ENCODE measurements at regions not wholly inside any gene's neighbourhood (a gene's known extent, or its start where the extent isn't known, plus 50 kb on each side); places are given as distances from the start of the nearest gene placed in this dataset.
"Not testable (repeated sequence)": the region's sequence is repeated elsewhere in the genome, so short reads cannot be mapped to it uniquely, and the experiment has no call there.

DNA sequence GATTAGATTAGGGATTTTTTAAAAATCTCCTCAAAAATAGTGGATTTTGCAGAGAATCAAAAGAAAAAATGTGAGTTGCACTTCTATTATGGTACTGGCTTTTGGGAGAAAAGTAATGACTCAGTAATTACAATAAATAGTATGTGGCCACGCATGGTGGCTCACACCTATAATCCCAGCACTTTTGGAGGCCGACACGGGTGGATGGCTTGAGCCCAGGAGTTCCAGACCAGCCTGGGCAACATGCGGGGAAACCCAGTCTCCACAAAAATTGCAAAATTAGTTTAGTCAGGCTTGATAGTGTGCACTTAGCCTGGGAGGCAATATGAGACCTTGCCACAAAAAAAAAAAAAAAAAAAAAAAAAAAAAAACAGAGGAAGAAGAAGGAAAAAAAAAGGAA, 1098.2 kb downstream of the ZPLD1 start:
- Mint-ChIP-seq H3K36me3 (no peaks in the 10 kb centered on the region), H3K9me3 (peaks cover 8 to 11% of the 10 kb centered on the region in 2 donors), H3K27ac (no peak overlapping the region)
- ATAC-seq: no peak
- DNase-seq (ENCODE audit: low spot score in 2 of 2): no peak

DNA sequence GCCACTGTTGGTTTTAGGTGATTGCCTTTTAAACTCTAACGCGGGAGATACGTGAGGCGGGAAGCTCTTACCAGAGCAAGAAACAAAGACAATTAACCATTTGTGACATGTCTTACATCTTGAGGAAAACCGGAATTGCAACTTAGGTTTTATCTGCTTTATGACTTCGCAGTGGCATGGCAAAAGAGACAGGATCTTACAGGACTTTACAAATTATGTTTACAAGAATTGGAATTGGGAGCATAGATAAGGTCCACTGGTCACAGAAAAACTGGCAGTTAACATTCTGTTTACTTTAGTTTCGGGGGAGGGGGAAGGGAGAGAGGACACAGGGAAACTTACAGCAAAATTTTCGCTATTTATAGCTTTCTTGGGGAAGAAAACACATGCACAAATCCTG, 1119.6 kb downstream of the ZPLD1 start:
- Mint-ChIP-seq H3K27ac (no peak overlapping the region), H3K36me3 (no peaks in the 10 kb centered on the region), H3K9me3 (peaks cover 3 to 4% of the 10 kb centered on the region in 2 donors)
- ATAC-seq (no peak), DNase-seq (ENCODE audit: low spot score in 2 of 2) (no peak)

DNA sequence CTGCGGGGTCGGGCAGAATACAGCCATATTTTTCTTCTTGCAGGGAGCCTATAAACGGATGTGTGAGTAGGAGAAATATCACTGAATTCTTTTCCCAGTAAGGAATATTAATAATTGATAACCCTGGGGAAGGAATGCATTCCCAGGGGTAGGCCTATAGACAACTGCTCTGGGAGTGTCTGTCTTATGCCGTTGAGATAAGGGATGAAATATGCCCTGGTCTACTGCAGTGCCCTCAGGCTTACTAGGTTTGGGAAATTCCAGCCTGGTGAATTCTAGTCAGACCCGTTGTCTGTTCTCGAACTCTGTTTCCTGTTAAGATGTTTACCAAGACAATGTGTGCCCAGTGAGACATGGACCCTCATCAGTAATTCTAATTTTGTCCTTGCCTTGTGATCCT, 1129.3 kb downstream of the ZPLD1 start:
- not testable (repeated sequence) for ATAC-seq

DNA sequence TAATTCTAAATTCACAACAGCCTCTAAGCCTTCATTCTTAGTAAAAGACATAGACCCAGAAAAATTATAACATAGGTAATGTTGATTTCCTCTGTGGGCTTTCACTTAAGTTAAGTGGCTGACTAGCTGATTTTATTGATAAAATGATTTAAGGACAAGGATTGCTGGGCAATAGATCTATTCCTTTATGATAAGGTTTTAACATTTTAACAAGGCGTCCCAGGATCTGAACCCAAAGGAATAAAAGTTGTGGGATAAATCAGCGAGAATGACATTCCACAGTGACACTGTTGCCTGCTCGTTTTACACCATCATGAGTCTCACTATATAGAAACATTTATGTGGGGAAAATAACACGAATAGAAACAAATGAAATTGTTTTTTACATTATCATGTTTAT, 1151.0 kb downstream of the ZPLD1 start:
- Mint-ChIP-seq H3K9me3 (peaks cover 9 to 10% of the 10 kb centered on the region in 2 donors), H3K36me3 (no peaks in the 10 kb centered on the region), H3K27ac (no peak overlapping the region)
- no peak for DNase-seq (ENCODE audit: low spot score in 2 of 2)
- no peak for ATAC-seq

More for the DNA sequence above, 1129.3 kb downstream of the ZPLD1 start:
- not testable (repeated sequence) for H3K36me3 Mint-ChIP-seq; H3K9me3 Mint-ChIP-seq; DNase-seq (ENCODE audit: low spot score in 2 of 2); H3K27ac Mint-ChIP-seq

DNA sequence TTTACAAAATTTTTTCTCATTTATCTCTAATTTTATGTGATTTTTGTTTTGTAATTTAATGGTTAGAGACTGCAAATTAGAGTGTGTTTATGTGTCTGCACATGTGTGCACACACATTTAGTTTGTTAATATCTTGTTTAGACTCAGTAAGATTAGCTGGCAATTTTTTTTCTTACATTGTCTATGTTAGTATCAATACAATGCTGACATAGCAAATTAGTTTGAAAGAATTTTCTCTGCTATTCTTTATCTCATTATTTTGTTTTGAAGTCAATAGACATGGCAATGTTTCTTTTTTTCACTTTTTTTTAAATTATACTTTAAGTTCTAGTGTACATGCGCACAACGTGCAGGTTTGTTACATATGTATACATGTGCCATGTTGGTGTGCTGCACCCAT, 1155.0 kb downstream of the ZPLD1 start:
- ATAC-seq: no peak
- H3K9me3 Mint-ChIP-seq: peaks cover 0 to 4% of the 10 kb centered on the region in 2 donors

DNA sequence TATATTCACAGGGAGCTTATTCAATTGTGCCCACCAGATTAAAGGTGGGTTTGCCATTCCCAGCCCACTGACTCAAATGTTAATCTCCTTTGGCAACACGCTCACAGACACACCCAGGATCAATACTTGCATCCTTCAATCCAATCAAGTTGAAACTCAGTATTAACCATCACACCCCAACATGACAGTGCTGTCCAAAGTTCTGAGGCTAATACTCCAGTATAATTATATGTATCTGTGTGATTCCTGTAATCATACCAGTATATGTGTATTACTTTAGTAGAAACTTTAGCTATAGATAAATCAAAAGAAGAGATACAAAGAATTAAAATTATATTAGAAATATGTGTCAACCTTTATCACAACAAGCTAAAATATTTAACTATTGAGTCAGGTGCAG, 1166.0 kb downstream of the ZPLD1 start:
- H3K36me3 Mint-ChIP-seq: no peaks in the 10 kb centered on the region
- no peak overlapping the region for H3K27ac Mint-ChIP-seq
- peaks cover 0 to 10% of the 10 kb centered on the region in 2 donors for H3K9me3 Mint-ChIP-seq
- DNase-seq (ENCODE audit: low spot score in 2 of 2): no peak
- ATAC-seq: no peak

More for the DNA sequence above, 1155.0 kb downstream of the ZPLD1 start:
- Mint-ChIP-seq H3K27ac (no peak overlapping the region), H3K36me3 (no peaks in the 10 kb centered on the region)
- DNase-seq (ENCODE audit: low spot score in 2 of 2): no peak

DNA sequence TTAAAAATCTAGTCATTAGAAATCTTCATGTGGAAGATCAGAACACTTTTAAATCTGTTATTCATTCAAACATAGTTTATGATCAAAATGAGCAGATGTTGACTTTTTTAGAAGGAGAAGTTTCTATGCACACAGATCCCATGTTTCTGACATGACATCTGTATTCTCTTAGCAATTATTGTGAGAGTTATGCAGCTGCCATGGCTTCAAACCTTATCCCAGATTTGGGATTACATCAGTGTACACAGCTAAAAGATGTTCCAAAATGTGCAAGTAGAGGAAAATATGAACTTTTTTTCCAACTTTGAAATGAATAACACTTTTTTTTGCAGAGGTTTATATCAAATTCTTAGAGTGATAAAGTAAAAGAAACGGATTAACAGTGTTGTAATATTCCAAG, 1166.9 kb downstream of the ZPLD1 start:
- no peaks in the 10 kb centered on the region for H3K36me3 Mint-ChIP-seq
- peaks cover 0 to 15% of the 10 kb centered on the region in 2 donors for H3K9me3 Mint-ChIP-seq
- no peak for DNase-seq (ENCODE audit: low spot score in 2 of 2)
- no peak overlapping the region for H3K27ac Mint-ChIP-seq
- ATAC-seq: no peak

DNA sequence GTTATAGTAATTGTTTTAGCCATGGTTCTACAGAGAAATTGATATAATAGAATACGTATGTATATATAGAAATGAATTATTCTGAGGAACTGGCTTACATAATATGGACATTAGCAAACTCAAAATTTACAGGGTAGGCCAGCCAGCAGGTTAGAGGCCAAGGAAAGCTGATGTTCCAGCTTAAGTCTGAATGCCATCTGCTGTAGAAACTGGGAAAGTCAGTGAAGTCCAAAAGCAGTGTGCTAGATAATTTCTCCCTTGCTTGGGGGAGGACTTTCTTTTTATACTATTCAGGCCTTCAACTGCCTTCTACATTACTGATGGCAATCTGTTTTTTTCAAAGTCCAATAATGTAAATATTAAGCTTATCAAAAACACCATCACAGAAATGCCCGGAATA, 1174.7 kb downstream of the ZPLD1 start:
- Mint-ChIP-seq H3K27ac (no peak overlapping the region), H3K36me3 (no peaks in the 10 kb centered on the region), H3K9me3 (peaks cover 0 to 17% of the 10 kb centered on the region in 2 donors)
- DNase-seq (ENCODE audit: low spot score in 2 of 2) (no peak), ATAC-seq (no peak)

DNA sequence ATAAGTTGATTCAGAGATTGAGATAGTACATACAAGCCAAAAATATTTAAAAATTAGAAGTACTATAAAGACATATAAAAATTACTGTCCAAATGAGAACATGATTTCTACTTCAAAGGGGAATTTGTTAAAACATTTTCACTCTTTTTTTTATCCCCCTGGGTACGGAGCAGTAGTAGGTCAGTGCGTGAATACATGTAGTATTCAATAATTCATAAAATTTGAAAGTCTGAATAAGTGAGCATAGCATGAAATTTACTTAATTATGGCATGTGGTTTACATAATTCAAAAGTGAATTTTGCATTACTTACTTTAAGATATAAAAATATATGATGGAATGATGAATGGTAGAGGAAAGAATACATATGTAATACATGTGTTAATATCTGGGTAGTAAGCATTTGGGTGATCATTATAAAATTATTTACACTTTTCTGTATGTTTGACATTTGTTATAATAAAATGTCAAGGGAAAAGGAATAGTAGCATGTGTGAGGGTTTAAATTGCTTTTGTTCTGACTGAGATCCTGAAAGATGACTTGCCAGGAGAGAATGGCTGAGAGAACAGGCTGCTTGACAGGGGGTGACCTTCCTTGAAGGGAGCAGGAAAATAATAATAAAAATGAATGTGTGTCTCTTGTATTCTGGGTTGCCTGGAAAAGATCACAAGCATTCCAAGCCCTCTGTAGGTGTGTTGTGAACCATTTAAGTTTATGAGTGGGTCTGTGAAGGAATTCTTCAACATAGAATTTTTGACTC, 1178.8 kb downstream of the ZPLD1 start:
- no peak overlapping the region for H3K27ac Mint-ChIP-seq
- DNase-seq (ENCODE audit: low spot score in 2 of 2): no peak
- H3K36me3 Mint-ChIP-seq: no peaks in the 10 kb centered on the region
- peaks cover 0 to 4% of the 10 kb centered on the region in 2 donors for H3K9me3 Mint-ChIP-seq
- ATAC-seq: no peak

DNA sequence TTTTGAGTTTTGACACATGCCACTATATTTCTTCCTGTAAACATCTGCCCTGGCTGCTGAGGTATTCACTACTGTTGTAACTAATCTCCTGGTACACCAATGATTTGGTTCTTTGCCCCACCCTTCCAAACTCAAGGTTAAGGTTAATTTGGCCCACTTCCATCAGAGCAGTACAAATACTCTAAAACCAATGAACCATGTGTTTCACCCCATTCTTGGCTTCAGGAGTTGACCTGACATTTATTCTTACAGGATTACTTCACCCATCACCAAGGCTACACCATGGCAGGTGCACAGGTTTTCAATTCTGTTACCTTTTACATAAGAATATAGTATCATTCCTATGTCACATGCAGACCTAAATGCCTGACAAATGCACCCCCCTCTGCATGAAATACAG, 1179.9 kb downstream of the ZPLD1 start:
- Mint-ChIP-seq H3K36me3 (no peaks in the 10 kb centered on the region), H3K27ac (no peak overlapping the region), H3K9me3 (peaks cover 0 to 9% of the 10 kb centered on the region in 2 donors)
- ATAC-seq: no peak
- DNase-seq (ENCODE audit: low spot score in 2 of 2): no peak

DNA sequence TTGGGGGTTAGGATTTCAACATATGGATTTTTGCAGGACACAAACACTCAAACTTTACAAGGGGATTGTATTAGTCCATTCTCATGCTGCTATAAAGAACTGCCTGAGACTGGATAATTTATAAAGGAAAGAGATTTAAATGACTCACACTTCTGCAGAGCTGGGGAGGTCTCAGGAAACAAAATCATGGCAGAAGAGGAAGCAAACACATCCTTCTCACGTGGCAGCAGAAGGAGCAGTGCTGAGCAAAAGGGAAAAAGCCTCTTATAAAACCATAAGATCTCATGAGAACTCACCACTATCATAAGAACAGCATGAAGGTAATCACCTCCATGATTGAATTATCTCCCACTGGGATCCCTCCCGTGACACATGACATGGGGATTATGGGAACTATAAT, 1183.1 kb downstream of the ZPLD1 start:
- H3K9me3 Mint-ChIP-seq: peaks cover 0 to 16% of the 10 kb centered on the region in 2 donors
- DNase-seq (ENCODE audit: low spot score in 2 of 2) (no peak), ATAC-seq (no peak)
- H3K27ac Mint-ChIP-seq: no peak overlapping the region
- H3K36me3 Mint-ChIP-seq: no peaks in the 10 kb centered on the region

DNA sequence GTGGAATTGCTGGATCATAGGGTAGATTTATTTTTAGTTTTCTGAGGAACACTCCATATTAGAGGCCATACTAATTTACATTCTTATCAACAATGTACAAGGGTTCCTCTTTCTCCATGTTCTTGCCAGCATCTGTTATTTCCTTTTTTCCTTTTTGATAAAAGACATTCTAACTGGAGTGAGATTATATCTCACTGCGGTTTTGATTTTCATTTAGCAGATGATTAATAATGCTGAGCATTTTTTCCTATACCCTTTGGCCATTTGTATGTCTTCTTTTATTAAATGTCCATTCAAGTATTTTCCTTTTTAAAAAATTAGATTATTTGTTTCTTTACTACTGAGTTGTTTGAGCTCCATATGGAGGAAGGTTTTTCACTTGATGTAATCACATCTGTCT, 1189.5 kb downstream of the ZPLD1 start:
- H3K27ac Mint-ChIP-seq: no peak overlapping the region
- no peaks in the 10 kb centered on the region for H3K36me3 Mint-ChIP-seq
- ATAC-seq: no peak
- DNase-seq (ENCODE audit: low spot score in 2 of 2): no peak
- peaks cover 7 to 12% of the 10 kb centered on the region in 2 donors for H3K9me3 Mint-ChIP-seq

DNA sequence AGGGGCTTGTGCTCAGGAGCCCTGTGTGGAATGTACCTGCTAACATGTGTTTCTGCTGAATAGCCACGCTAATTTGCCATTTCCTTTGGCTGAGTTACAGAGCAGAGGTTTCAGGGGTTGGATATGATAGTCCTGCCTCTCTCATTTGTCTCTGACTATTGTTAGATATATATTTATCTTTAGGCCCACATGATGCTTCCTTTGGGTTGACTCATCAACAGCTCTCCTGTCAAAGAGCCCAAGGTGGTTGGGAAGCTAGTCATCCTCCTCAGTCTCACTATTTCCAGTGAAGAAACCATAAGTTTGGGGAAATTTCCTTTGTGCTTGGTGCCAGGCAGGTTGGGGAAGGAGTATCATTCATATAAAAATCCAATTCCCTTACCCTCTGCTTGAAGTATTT, 1194.6 kb downstream of the ZPLD1 start:
- ATAC-seq (no peak), DNase-seq (ENCODE audit: low spot score in 2 of 2) (no peak)
- H3K36me3 Mint-ChIP-seq: peaks cover 0 to 7% of the 10 kb centered on the region in 2 donors
- no peak overlapping the region for H3K27ac Mint-ChIP-seq
- H3K9me3 Mint-ChIP-seq: peaks cover 13 to 17% of the 10 kb centered on the region in 2 donors

DNA sequence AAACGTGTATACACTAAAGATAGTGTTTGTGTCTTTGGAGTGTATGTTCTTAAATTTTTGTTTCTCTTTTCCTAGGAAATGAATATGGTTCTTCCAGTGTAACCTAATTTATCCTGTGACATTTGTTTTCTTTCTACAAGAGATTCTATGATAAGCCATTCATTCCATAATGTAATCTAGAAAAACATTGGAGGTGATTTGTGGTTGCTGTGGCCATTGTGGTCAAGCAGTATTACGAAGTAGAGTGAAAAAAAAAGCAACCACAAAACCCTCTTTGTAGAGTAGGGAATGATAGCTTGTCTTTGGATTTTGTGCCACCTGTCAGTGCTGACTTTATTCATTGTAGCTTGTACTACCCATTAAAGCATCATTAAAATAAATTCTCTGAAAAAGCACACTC, 1209.6 kb downstream of the ZPLD1 start:
- H3K9me3 Mint-ChIP-seq: peaks cover 8% of the 10 kb centered on the region in 2 donors
- ATAC-seq (no peak), DNase-seq (ENCODE audit: low spot score in 2 of 2) (no peak)
- no peak overlapping the region for H3K27ac Mint-ChIP-seq
- no peaks in the 10 kb centered on the region for H3K36me3 Mint-ChIP-seq

DNA sequence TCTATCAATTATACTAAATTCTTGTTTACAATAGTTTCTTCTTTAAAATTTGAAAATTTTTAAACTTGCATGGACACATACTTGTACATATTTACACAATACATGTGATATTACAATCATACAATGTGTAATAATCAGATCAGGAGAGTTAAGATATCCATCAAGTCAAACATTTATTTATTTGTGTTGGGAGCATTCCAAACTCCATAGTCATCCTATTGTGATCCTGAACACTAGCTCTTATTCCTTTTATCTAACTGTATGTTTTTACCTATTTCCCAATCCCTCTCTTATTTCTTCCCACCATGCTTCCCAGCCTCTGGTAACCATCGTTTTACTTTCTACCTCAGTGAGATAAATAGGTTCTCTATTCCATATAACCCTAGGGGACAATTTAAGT, 1219.2 kb downstream of the ZPLD1 start:
- Mint-ChIP-seq H3K27ac (no peak overlapping the region), H3K9me3 (no peaks in the 10 kb centered on the region), H3K36me3 (no peaks in the 10 kb centered on the region)
- DNase-seq (ENCODE audit: low spot score in 2 of 2) (no peak), ATAC-seq (no peak)

DNA sequence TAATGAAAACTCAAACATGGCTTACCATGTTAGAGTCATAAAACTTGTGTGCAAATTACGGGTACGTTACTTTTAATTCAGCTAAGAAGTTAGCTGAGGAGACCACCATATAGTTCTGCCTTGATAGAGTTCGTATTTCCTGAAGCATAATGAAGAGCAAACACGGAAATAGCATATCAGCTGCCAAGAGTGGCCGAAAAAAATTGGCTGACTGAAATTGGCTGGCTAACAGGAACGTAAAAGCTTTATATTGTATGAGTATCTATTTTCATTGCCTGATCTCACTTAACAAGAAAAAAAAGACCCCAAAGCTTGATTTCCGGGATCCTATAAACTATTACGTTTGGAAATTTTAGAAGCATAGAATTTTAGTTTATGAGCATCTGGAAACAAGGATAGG, 1222.9 kb downstream of the ZPLD1 start:
- no peak for DNase-seq (ENCODE audit: low spot score in 2 of 2)
- Mint-ChIP-seq H3K9me3 (no peaks in the 10 kb centered on the region), H3K27ac (no peak overlapping the region), H3K36me3 (no peaks in the 10 kb centered on the region)
- no peak for ATAC-seq

DNA sequence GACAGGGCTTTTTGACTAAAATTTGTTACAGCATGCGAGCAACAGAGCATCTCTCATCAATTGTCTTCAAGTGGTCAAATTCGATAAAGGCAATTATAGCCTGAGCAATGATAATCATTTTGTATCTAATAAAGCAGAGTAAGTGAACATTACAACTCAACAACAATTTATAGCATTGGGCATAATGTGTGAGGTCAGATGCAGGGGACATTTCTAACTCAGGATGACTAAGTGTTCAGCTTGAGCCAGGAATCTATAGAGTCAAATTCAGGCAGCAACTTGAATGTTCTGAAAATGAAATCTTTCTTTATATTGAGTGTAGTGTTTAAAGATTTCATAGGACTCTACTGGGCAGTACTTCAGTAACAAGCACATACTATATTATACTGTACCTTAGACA, 1226.0 kb downstream of the ZPLD1 start:
- peaks cover 0 to 8% of the 10 kb centered on the region in 2 donors for H3K9me3 Mint-ChIP-seq
- H3K36me3 Mint-ChIP-seq: no peaks in the 10 kb centered on the region
- ATAC-seq (no peak), DNase-seq (ENCODE audit: low spot score in 2 of 2) (no peak)
- no peak overlapping the region for H3K27ac Mint-ChIP-seq

DNA sequence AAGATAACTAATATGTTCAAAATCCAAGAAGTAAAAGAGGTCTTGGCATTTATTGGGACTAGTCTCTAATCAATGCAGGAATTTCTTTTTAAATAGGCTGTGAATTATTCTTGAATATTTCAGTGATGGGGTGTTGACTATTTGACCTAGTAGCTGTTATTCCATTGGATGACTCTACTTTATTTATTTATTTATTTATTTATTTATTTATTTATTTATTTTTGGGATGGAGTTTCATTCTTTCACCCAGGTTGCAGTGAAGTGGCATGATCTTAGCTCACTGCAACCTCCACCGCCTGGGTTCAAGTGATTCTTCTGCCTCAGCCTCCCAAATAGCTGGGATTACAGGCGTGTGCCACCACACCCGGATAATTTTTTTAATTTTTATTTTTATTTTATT, 1227.8 kb downstream of the ZPLD1 start:
- ATAC-seq (no peak), DNase-seq (ENCODE audit: low spot score in 2 of 2) (no peak)
- Mint-ChIP-seq H3K36me3 (no peaks in the 10 kb centered on the region), H3K27ac (no peak overlapping the region), H3K9me3 (peaks cover 0 to 8% of the 10 kb centered on the region in 2 donors)

Measured in activated naive CD4-positive, alpha-beta T cell treated with anti-CD3 and anti-CD28 coated beads, Interleukin-2, amount 50 U/mL, for 72 hours (primary cell).